ENCODE measurements at regions not wholly inside any gene's neighbourhood (a gene's known extent, or its start where the extent isn't known, plus 50 kb on each side); places are given as distances from the start of the nearest gene placed in this dataset.

DNA sequence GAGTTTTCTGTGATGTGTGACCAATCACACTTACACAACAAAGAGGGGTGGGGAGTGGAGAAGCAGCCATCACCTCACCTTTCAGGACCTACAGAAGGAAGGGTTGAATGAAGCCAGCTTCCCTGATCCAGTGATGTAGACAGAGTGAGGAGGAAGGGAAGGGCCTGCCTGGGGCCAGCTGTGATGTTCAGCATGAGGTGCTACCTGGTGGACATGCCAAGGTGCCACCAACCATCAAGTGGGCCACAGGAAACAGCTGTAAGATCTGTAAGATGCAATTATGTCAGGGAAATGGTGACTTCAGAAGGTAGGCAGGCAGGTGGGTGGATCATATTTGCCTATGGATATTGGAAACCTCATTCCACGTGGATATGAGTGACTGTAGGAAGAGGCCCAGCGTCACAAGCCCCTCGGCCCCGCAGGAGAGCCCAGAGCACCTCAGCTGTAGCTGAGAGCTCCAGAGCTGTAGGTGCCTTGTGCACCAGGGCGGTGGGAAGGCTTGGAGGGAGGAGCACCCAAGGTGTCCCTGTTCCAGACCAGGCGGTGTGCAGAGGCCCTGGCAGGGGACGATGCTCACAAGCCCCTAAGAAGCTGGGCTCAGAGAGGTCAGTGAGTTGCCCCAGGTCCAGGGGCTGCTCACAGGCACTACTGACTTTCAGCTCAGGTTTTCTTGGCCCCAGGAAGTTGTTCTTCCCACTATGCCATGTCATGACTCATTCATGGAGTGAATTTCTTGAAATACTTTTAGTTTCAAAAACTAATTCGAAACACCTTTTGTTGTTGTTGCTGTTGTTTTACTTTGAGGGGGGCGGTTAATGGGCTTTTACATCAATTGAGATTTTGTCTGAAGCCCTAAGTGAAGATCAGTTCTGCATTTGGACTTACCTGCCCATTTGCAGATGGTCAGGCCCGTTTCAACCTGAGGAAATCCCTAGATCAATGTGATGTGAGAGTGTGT is 94.2 kb upstream of the ALDH1A3 start:
- no peak for DNase-seq

DNA sequence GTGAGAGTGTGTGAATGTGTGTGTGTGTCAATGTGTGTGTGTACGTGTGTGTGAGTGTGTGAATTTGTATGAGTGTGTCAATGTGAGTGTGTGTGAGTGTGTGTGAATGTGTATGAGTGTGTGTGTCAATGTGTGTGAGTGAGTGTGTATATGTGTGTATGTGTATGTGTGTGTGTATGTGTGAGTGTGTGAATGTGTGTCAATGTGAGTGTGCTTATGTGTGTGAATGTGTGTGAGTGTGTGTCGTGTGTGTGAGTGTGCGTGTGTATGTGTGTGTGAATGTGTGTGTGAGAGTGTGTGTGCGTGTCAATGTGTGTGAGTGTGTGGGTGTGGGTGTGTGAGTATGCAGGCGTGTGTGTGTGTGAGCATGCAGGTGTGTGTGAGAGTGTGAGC is 93.5 kb upstream of the ALDH1A3 start:
- no peak for DNase-seq

DNA sequence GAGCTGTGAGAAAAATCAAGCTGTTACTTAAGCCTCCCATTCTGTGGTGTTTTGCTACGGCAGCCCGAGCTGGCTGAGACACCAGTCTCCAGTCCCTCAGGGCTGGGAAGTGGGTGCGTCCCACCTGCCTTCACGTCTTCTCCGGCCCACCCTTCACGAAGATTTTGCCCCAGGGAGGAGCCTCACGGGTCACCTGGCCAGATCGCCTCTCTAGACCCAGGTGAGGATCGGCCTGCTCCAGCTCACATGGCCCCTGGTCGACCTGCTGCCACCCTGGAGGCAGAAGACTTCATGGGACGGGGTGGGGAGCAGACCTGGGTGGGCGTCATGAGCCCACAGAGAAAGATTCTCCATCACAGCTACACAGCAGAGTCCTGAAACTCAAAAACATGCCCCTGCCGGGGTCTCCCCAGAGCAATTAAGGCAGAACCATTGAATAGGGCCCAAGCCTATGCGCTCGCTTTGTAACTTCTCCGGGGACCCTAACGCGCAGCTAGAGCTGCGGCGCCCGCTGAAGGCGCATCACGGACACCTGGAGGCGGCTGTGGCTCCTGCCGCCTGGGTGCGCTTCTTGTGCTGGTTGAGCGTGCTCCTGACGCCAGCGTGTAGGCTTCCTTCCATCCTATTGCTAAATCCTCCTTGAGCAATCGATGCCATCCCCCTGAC is 92.6 kb upstream of the ALDH1A3 start:
- no peak for DNase-seq

DNA sequence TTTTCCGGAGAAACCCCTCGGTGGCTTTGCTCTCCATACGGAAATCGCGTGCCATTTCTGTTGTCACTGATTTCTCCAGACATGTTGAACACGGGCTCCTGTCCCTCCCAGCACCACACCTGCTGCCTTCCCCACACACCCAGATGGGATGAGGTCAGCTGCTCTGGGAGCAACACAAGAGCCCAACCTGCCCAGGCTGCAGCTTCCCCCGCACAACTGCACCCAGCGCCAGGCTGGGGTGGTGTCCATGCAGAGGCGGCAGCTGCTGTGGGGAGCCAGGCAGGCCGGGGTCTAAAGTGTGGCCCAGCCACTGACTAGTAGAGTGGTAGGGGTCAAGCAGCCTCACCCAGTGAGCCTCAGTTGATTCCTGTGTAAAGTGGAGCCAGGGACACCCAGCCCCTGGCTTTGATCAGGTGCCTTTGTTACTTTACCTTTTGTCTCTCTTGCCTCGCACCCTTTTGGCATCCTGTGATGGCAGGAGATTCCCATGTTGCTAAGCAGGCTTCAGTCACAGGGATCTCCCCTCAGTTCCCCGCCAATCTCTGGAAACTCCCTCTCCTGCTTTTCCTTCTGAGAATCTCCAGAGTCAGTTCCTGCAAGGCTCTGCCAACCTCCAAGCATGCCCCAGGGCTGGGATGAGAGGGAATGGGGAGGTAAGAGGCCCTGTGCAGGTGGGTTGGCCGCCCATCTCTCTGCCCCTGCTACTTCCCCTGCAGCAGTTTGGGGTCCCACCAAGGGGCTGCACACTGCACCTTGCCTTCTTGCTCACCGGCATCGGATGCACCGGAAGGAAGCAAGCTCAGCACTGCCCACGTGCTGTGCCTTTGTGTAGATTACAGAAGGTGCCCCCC is 91.8 kb upstream of the ALDH1A3 start:
- DNase-seq: no peak

DNA sequence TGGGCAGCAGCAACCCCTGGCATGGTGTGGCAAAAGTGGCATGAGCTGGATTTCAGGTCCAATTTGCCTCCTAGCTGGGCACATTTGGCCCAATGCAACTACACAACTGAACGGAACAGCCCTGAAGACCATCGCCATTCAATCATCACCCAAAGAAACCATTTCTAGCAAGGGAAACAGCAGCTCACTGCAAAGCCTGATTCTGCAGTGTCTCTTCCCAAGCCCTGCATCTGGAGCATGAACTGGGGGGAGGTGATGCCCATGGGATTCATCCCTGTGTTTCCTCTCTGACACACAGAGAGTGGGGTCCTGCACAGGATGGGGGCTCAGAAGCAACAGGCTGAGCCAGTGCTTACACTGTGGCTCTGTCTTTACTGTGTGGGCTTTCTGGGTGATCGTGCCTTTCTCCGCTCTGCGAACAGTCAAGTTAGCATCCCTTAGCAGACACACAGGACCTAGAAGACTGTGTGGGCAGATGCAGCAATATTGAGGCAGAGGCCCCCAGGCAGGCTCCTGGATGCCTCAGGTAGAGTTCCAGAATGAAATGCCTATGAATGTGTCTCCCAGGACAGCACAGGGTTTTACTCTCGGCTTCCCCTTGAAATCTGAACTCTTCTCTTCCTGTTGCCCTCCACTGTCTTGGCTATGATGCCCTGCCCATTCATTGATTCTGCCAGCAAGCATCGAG is 91.1 kb upstream of the ALDH1A3 start:
- DNase-seq: no peak

DNA sequence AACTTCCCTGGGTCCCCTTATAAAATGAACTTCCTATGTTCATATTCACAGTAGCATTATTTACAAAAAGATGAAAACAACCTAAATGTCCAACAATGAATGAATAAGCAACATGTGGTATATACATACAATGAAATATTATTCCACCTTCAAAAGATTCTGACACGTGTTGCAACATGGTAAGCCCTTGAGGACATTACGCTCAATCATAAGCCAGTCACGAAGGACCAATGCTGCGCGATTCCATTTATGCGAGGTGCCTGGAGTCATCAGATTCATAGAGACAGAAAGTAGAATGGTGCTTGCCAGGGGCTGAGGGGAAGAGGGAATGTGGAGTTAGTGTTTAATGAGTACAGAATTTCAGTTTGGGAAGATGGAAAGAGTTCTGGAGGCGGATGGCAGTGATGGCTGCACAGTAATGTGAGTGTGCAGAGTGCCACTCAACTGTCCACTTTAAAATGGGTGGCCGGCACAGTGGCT is 88.8 kb upstream of the ALDH1A3 start:
- DNase-seq: no peak

DNA sequence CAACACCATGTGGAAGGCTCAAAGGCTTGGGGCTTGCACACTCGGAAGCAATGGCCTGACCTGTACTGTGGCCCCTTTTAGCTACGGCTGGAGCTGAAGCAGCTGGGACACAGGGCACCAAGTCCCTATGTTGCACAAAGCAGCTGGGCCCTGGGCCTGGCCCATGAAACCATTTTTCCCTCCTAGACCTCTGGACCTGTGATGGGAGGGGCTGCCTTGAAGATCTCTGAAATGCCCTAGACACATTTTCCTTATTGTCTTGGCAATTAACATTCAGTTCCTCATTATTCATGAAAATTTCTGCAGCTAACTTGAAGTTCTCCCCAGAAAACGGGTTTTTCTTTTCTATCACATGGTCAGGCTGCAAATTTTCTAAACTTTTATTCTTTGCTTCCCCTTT is 85.6 kb upstream of the ALDH1A3 start:
- no peak for DNase-seq

DNA sequence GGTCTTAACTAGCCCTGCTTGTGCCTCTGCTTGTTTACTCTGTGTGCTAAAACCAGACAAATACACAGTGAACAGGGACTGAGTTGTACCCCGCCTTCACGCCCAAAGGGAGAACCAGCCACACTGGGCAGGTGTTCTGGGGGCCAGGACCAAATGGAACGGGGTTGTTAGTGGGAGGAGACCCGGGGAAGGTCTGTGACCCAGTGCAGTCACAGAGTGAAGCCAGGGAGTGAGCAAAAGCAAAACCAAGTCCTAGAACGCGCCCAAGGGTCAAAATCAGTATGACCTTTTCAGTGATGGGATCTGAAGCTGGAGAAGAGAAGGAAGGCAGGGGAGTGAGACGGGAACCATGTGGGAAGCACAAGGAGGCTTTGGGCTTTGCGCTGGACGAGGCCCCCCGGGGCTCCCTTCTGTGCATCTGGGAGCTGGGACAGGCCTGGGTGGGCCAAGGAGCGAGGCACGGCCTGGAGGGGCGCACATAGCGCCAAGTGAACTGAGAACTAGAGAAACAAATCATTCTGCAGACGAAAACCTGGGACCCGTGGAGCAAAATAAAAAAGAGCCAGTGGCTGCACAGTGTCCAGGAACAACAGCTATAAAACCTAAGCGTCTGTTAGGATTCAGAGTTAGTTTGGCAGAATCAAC is 78.3 kb upstream of the ALDH1A3 start:
- DNase-seq: no peak

DNA sequence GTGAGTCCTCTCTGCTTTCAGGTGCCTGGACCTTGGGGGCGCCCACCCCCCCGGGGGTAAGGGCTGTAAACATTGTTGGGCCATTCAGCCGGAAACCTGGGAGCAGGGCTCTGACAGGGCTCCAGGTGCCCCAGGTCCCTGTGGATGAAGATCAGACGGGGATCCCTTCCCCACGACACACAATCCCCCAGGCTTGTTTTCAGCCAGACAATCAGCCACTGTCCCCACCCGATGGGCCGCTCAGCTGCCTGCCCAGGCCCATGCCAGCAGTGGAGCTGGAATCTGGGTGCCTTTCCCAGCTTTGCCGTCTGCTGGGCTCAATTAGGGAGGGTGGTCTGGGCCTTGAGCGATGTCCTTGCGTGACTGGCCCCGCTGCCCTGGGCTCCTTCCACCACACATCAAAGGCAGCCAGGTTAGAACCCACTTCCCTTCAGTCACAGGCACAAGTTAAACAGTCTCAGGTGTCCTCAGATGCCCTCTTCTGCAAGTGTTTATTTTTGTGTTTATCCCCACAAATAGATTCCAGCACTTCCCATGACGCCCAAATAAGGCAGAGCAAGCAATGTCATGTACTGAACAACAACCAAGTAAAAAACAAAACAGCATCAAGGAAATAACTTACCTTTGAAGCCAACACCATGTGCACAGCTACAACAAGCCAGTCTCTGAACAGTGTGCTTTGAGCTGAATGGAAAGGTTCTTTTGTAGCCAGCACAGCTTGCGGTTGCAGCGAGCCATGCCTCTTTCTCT is 77.0 kb upstream of the ALDH1A3 start:
- DNase-seq: no peak

DNA sequence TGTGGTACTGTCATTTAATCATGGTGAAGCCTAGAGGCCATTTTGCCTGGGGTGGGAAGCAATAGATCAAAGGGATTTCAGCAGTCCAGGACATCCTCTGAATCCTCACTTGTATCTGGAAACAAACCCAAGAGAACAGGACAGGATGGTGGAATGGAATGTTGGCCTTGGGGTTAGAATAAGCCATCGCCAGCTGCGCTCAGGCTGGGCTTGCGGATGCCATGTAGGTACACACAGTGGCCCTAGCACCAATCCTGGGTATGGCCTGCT is 76.5 kb upstream of the ALDH1A3 start:
- no peak for DNase-seq

DNA sequence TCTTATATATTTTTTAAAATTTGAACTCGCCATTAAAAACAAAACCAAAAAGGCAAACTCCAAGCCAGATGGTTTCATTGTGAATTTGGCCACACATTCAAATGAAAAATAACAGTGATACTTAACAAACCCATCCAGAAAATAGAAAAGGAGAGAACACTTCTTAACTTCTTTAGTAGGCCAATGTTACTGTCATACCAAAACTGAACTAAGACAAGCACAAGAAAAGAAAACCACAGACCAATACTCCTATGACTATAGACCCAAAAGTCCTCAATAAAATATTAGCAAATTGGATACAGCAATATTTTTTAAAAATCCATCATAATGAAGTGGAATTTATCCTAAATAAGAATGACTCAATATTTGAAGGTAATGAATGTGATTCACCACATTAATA is 73.5 kb upstream of the ALDH1A3 start:
- no peak for DNase-seq

DNA sequence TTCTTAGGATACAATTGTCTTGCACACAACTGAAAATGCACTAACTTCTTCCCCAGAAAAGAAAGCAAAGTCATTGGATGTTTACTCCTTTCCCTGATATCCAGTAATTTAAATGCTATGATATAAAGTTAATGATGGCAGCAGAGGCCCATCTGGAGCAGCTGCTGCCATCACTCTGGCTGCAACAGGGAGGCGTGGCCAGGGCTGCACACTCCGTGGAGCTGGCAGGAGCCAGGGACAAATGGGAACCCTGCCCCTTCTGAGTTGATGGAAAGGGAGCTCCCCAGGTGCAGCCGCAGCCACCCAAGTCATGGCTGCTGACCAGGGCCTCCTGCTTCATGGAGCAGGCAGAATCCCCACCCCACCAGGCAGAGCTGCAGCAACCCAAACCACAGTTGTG is 72.6 kb upstream of the ALDH1A3 start:
- DNase-seq: no peak

DNA sequence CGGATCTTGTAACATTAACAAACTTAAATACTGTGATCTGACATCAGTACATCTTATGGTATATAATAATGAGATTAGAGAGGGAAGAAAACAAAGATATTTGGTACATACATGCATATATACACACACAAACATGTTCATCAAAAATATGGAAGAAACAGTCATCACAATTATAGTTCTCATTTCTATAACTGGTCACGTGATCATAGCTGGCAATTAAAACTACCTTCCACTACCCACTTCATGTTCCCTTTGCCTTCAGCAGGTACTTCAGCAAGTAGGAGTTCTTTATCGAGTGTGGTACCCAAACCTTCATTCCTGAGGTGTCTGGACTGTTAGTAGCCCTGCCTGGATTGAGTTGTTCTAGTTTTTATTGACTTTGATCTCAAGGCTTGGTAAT is 70.9 kb upstream of the ALDH1A3 start:
- no peak for DNase-seq

DNA sequence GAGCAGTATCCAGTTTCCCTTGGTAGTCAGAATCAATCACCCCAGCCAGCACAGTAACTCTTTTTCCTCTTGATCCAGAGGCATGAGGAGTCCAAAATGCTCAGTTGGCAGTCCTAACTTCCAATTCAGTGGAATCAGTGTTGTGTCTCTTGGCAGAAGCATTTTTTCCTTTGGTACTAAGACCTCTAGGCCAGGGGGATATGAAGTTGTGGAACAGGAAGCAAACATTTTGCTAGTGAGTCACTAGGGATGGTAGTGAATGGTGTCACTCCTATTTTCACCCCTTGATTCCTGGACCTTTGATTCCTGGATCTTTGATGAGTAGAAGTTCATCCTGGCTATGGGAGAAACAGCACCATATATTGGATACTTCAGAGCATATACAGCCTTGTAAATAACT is 70.5 kb upstream of the ALDH1A3 start:
- no peak for DNase-seq

DNA sequence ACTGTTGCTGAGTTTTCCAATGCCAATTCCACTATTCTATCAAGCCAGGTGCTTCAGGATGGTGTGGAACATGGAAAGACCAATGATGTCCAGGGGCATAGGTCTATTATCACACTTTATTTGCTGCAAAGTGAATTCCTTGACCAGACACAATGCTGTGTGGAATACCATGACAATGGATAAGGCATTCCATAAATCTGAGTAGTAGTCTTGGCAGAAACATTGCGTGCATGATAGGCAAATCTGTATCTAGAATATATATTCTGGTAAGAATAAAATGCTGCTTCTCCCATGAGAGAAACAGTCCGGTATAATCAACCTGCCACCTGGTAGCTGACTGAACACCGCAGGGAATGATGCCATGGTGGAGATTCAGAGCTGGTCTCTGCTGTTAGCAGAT is 70.0 kb upstream of the ALDH1A3 start:
- no peak for DNase-seq

DNA sequence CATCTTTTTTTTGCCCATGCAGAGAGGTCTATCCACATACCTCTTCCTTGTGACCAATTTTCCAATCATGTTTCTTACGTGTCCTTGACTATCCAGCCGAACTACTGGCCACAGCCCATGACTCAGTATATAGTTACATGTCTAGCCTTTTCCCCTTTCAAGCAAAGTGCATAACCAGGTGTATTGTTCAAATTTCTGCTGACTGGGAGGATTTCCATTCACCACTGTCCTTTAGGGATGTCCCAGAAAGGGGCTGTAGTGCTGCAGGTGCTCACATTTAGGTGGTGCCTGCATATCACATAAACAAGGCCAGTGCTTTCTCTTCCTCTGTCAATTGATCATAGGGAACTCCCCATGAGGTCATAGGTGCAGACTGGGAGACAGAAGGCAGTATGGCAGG is 69.4 kb upstream of the ALDH1A3 start:
- DNase-seq: no peak

DNA sequence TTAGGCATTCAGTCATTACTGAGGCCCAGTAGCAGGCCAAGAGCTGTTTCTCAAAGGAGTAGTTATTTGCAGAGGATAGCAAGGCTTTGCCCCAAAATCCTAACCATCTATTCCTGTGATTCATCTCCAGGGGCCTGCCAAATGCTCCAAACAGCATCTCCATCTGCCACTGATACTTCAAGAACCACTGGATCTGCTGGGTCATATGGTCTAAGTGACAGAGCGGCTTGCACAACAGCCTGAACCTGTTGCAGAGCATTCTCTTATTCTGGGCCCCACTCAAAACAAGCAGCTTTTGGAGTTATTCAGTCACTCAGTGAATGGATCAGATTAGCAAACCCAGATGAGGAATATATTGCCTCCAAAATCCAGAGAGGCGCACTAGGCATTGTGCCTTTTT is 68.8 kb upstream of the ALDH1A3 start:
- no peak for DNase-seq

DNA sequence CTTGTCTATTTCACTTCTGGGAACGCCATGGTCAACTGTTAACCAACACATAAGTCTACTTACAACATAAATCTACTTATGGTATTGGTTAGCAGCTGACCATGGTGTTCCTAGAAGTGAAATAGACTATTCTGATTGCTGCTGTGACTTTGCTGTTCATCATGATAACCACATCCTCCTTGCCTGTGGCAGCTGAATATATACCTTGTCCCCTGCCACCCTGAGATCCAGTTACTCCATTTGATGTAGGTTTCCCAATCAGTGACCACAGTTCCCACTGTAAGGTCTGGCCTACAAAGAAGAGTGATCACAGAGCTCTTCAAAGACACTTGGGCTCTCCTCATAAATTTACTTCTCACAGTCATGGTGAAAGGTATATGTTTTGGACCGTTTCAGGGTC is 66.8 kb upstream of the ALDH1A3 start:
- no peak for DNase-seq

DNA sequence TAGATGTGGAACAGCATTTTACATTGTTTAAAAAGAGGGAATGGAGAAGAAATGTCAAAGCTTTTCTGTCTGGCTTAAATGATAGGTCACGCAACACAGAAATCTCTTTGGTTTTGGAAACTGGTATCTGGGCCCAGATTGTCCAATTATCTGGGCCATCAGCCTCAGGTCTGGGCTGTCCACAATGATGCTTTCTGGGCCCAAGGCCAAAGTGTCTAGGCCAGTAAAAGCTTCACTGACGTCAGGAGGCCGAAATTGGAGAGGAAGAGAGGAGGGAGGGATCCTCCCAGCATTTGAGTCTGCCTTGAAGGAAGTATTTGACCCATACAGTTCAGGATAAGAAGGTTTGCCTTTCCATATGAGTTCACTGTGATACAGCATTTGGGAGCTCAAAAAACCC is 60.7 kb upstream of the ALDH1A3 start:
- no peak for DNase-seq

DNA sequence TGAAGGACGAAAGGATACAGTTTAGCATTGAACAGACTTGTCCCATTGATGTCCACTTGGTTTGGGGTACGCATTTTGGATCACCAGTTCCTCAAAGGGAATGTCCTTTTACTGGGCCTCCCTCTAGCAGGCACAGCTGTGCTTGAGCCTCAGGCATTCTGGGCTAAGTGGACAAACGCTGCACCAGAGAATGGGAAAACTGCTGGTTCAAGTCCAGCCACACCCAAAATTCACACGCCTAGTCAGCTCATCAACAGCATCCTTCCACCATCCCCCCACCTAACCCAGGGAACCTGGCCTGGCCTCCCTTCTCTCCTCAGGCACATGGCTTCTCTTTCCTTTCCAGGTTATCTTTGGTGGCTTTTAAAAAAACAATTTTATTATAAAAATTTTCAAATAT is 59.1 kb upstream of the ALDH1A3 start:
- DNase-seq: no peak

DNA sequence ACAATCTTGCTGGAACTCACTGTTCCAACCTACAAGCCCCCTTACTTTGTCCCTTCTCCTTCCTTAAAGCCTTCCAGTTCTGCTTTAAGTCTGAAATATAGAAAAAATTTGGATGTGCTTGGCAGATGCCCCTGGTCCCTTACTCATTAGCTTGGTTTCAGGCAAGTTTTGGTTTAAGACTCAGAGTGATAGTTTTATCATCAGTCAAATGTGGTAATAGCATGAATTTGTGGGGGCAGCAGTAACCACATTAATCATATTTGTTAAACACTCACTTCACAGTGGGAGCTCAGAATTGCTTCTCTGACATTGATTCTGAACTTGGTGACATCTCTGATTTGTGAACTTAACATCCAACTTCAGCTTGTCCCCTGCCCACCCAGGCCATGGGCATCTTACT is 58.3 kb upstream of the ALDH1A3 start:
- DNase-seq: no peak

DNA sequence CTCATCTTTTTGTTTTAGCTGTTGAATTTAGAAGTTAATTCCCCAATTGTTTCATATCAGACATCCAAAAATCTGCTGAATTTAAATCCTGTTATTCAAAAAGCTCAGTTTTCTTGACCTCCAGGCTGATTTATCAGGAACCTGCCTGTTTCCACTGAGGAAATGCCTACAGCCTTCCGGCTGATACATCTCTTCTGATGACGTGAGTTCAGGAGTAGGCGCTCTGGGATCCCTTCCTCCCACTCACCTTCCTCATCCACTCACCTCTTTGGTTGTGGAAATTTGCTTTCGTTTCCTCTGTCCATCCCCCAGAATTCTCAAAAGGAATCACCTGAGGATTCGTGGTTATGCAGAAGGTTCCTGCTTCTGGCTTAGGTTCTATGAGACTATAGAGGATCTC is 55.4 kb upstream of the ALDH1A3 start:
- DNase-seq: no peak

All from NCI-H2227 treated with DMSO at 0.1 percent for 48 hours (cell line).